Epithelial cell of proximal tubule (primary cell): ENCODE measurements at regions not wholly inside any gene's neighbourhood (a gene's known extent, or its start where the extent isn't known, plus 50 kb on each side); places are given as distances from the start of the nearest gene placed in this dataset.

Experiments used
- DNase-seq: peaks from one replicate; pipeline ENCODE4 v3.0.0-alpha.2; 2011; ENCODE audit warnings: low read depth
- H3K4me3 ChIP-seq: 2 replicates; pipeline ENCODE4 v1.5.1; 2011; ENCODE audit warnings: low read depth, mild to moderate bottlenecking, low read length
- CTCF ChIP-seq: conservative IDR thresholded peaks from 2 replicates; pipeline ENCODE4 v1.5.1; 2012; ENCODE audit warnings: low read depth, mild to moderate bottlenecking, low read length

GRCh38 chr14:34038358-34039057 lies 87.6 kb upstream of the EGLN3 start:
- H3K4me3 ChIP-seq = no peak overlapping the region
- TF ChIP-seq CTCF = no peak
- DNase-seq = no peak

- DNase-seq = no peak
- H3K4me3 ChIP-seq = no peak overlapping the region
- no peak for TF ChIP-seq CTCF
Observed at GRCh38 chr14:34036319-34036766, 85.5 kb upstream of the EGLN3 start.

GRCh38 chr14:34035934-34036250 lies 85.0 kb upstream of the EGLN3 start:
- no peak overlapping the region for H3K4me3 ChIP-seq
- DNase-seq = no peak
- TF ChIP-seq CTCF = no peak

- no peak for TF ChIP-seq CTCF
- DNase-seq = no peak
Observed at GRCh38 chr14:34035177-34035933, 84.5 kb upstream of the EGLN3 start.

GRCh38 chr14:34034447-34035176 lies 83.7 kb upstream of the EGLN3 start:
- no peak for TF ChIP-seq CTCF
- no peak for DNase-seq
- H3K4me3 ChIP-seq = no peak overlapping the region

More at GRCh38 chr14:34035177-34035933, 84.5 kb upstream of the EGLN3 start:
- H3K4me3 ChIP-seq = no peak overlapping the region

GRCh38 chr14:34032720-34033119 lies 81.8 kb upstream of the EGLN3 start:
- DNase-seq = no peak
- H3K4me3 ChIP-seq = no peak overlapping the region
- TF ChIP-seq CTCF = no peak
